H1 (cell line): ENCODE measurements at regions not wholly inside any gene's neighbourhood (a gene's known extent, or its start where the extent isn't known, plus 50 kb on each side); places are given as distances from the start of the nearest gene placed in this dataset.

Experiments
- CHD7 ChIP-seq: fragments of 300-600 bp; sonication (generic); IDR thresholded peaks from 2 replicates; pipeline ENCODE4 v1.7.1; 2012; ENCODE audit warnings: low read length, moderate library complexity, mild to moderate bottlenecking, inconsistent platforms; ENCODE audit not compliant: insufficient replicate concordance
- NRF1 ChIP-seq: IDR thresholded peaks from 2 replicates; pipeline ENCODE4 v1.6.1; 2011; ENCODE audit warnings: mild to moderate bottlenecking, low read depth, low read length, improper control_type of control experiment
- POU5F1 ChIP-seq: IDR thresholded peaks from 2 replicates; pipeline ENCODE4 v1.6.1; 2011; ENCODE audit warnings: low read depth, mild to moderate bottlenecking, low read length, moderate library complexity
- SIRT6 ChIP-seq: IDR thresholded peaks from one replicate; pipeline ENCODE4 v1.7.1; 2012; ENCODE audit warnings: low read length, inconsistent platforms

- no peak for TF ChIP-seq CHD7
- TF ChIP-seq NRF1 = no peak
- no peak for TF ChIP-seq POU5F1
- no peak for TF ChIP-seq SIRT6
These were observed 274.4 kb downstream of the KIF20B start (continued) for GRCh38 chr10:89975771-89976170.
